ENCODE measurements at regions not wholly inside any gene's neighbourhood (a gene's known extent, or its start where the extent isn't known, plus 50 kb on each side); places are given as distances from the start of the nearest gene placed in this dataset.
A peak's percentile ranks its signal among the peaks of the same experiment; 100 is the strongest.

- H3K9me3 ChIP-seq, result no peaks in the 10 kb centered on the region
- no peaks in the 10 kb centered on the region for H3K27me3 ChIP-seq (replicated peaks; ENCODE audit: control insufficient read depth, insufficient read depth, low read length)
- H3K36me3 Mint-ChIP-seq (ENCODE audit: insufficient read depth, unreplicated experiment), result peaks cover 8% of the 10 kb centered on the region
- BruUV-seq (replicated peaks), result no TSS peak
- no peaks in the 10 kb centered on the region for H3K36me3 ChIP-seq (ENCODE audit: control insufficient read depth, insufficient read depth, low read length)
- no peak overlapping the region for H3K4me3 ChIP-seq (ENCODE audit: low read depth, low read length)
- peaks cover 50% of the 10 kb centered on the region for H3K4me1 Mint-ChIP-seq (ENCODE audit: low read depth, unreplicated experiment)
- intact Hi-C loops (cut with micrococcal nuclease; ENCODE audit: unreplicated experiment), result no loop called here
- DNase-seq, result no peak
- ChIA-PET POLR2A (interaction anchor here (0.6 kb wide), 1 partner anchor 406 kb away, joined by 5 read pairs; no protein-coding TSS in a partner anchor), CTCF (interaction anchor here (1.0 to 1.1 kb wide), 2 partner anchors 320 to 514 kb away, joined by 4 to 6 read pairs; no protein-coding TSS in a partner anchor)
- TF ChIP-seq, protein P1, sequence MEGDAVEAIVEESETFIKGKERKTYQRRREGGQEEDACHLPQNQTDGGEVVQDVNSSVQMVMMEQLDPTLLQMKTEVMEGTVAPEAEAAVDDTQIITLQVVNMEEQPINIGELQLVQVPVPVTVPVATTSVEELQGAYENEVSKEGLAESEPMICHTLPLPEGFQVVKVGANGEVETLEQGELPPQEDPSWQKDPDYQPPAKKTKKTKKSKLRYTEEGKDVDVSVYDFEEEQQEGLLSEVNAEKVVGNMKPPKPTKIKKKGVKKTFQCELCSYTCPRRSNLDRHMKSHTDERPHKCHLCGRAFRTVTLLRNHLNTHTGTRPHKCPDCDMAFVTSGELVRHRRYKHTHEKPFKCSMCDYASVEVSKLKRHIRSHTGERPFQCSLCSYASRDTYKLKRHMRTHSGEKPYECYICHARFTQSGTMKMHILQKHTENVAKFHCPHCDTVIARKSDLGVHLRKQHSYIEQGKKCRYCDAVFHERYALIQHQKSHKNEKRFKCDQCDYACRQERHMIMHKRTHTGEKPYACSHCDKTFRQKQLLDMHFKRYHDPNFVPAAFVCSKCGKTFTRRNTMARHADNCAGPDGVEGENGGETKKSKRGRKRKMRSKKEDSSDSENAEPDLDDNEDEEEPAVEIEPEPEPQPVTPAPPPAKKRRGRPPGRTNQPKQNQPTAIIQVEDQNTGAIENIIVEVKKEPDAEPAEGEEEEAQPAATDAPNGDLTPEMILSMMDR (IDR thresholded peaks at IDR 0.05; ENCODE audit: insufficient read depth in 1 of 2, low read depth in 1 of 2, low read length in 1 of 2, severe bottlenecking in 1 of 2, unreplicated experiment in 1 of 2), result no peak
- peak overlapping the region; percentile 19 for H3K27ac Mint-ChIP-seq (ENCODE audit: unreplicated experiment)
- no peak overlapping the region for H3K4me3 Mint-ChIP-seq (ENCODE audit: unreplicated experiment)
- no peaks in the 10 kb centered on the region for H3K27me3 Mint-ChIP-seq (ENCODE audit: insufficient read depth, unreplicated experiment)
- peaks cover 19% of the 10 kb centered on the region for H3K9me3 Mint-ChIP-seq (ENCODE audit: unreplicated experiment)
- peaks cover 33% of the 10 kb centered on the region for H3K4me1 ChIP-seq
Measured at GRCh38 chr20:48300529-48300928, 515.2 kb upstream of the SULF2 start.

- no peaks in the 10 kb centered on the region for H3K27me3 Mint-ChIP-seq (ENCODE audit: insufficient read depth, unreplicated experiment)
- H3K4me1 Mint-ChIP-seq (ENCODE audit: low read depth, unreplicated experiment), result peaks cover 64% of the 10 kb centered on the region
- Histone ChIP-seq H3K4me3 (ENCODE audit: low read depth, low read length) (no peak overlapping the region), H3K4me1 (peaks cover 46% of the 10 kb centered on the region), H3K9me3 (no peaks in the 10 kb centered on the region), H3K27me3 (replicated peaks; ENCODE audit: control insufficient read depth, insufficient read depth, low read length) (no peaks in the 10 kb centered on the region), H3K36me3 (ENCODE audit: control insufficient read depth, insufficient read depth, low read length) (no peaks in the 10 kb centered on the region)
- no peak for DNase-seq
- no TSS peak for BruUV-seq (replicated peaks)
- intact Hi-C loops (cut with micrococcal nuclease; ENCODE audit: unreplicated experiment), result loop anchor here (5.0 kb wide), 1 partner anchor 317 kb away; no protein-coding TSS in a partner anchor
- TF ChIP-seq, protein P1 (IDR thresholded peaks at IDR 0.05; ENCODE audit: insufficient read depth in 1 of 2, low read depth in 1 of 2, low read length in 1 of 2, severe bottlenecking in 1 of 2, unreplicated experiment in 1 of 2), result no peak
- peak overlapping the region; percentile 21 for H3K27ac Mint-ChIP-seq (ENCODE audit: unreplicated experiment)
- H3K36me3 Mint-ChIP-seq (ENCODE audit: insufficient read depth, unreplicated experiment), result peaks cover 12% of the 10 kb centered on the region
- H3K4me3 Mint-ChIP-seq (ENCODE audit: unreplicated experiment), result no peak overlapping the region
- H3K9me3 Mint-ChIP-seq (ENCODE audit: unreplicated experiment), result peaks cover 17% of the 10 kb centered on the region
- POLR2A ChIA-PET, result no interaction called here
- CTCF ChIA-PET, result interaction anchor here (0.7 kb wide), 1 partner anchor 82 kb away, joined by 5 read pairs; no protein-coding TSS in a partner anchor
Measured at GRCh38 chr20:48298851-48299484, 513.7 kb upstream of the SULF2 start.

- no TSS peak for BruUV-seq (replicated peaks)
- Histone ChIP-seq H3K4me1 (peaks cover 50% of the 10 kb centered on the region), H3K9me3 (no peaks in the 10 kb centered on the region), H3K4me3 (ENCODE audit: low read depth, low read length) (no peak overlapping the region), H3K36me3 (ENCODE audit: control insufficient read depth, insufficient read depth, low read length) (no peaks in the 10 kb centered on the region), H3K27me3 (replicated peaks; ENCODE audit: control insufficient read depth, insufficient read depth, low read length) (no peaks in the 10 kb centered on the region)
- no peak overlapping the region for H3K4me3 Mint-ChIP-seq (ENCODE audit: unreplicated experiment)
- peaks cover 12% of the 10 kb centered on the region for H3K36me3 Mint-ChIP-seq (ENCODE audit: insufficient read depth, unreplicated experiment)
- CTCF ChIA-PET, result interaction anchor here (0.7 to 3.5 kb wide), 2 partner anchors 83 to 323 kb away, joined by 5 to 114 read pairs; no protein-coding TSS in a partner anchor
- no peaks in the 10 kb centered on the region for H3K27me3 Mint-ChIP-seq (ENCODE audit: insufficient read depth, unreplicated experiment)
- H3K27ac Mint-ChIP-seq (ENCODE audit: unreplicated experiment), result peak overlapping the region; percentile 21
- peaks cover 16% of the 10 kb centered on the region for H3K9me3 Mint-ChIP-seq (ENCODE audit: unreplicated experiment)
- POLR2A ChIA-PET, result no interaction called here
- intact Hi-C loops (cut with micrococcal nuclease; ENCODE audit: unreplicated experiment), result loop anchor here (5.0 kb wide), 1 partner anchor 316 kb away; no protein-coding TSS in a partner anchor
- TF ChIP-seq, protein P1 (IDR thresholded peaks at IDR 0.05; ENCODE audit: insufficient read depth in 1 of 2, low read depth in 1 of 2, low read length in 1 of 2, severe bottlenecking in 1 of 2, unreplicated experiment in 1 of 2), result no peak
- H3K4me1 Mint-ChIP-seq (ENCODE audit: low read depth, unreplicated experiment), result peaks cover 69% of the 10 kb centered on the region
- DNase-seq, result no peak
Measured at GRCh38 chr20:48298433-48298832, 513.2 kb upstream of the SULF2 start.

All from Caco-2 (cell line).